ENCODE measurements at regions not wholly inside any gene's neighbourhood (a gene's known extent, or its start where the extent isn't known, plus 50 kb on each side); places are given as distances from the start of the nearest gene placed in this dataset.

GRCh38 chrX:63884821-63885790 is 100.1 kb upstream of the ARHGEF9 start:
- DNase-seq = no peak

DNA sequence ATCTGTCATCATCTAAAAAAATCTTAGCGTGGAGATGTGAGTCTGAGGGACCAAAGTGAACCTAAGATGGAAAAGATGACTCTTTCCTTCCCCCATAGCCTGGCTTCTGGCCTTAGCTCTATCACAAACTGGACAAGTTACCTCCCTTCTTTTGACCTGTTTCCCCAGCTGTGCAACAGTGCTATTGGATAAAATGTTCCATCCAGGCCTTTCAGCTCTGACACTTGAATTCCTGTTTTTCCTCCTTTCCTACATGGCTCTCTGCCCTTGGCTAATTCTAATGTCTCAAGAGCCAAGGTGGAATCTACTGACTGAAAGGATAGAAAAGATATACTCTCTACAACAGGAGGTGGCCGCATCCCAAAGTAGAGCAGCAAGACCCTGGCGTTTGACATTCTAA is 84.5 kb upstream of the ARHGEF9 start:
- no peak for DNase-seq

DNA sequence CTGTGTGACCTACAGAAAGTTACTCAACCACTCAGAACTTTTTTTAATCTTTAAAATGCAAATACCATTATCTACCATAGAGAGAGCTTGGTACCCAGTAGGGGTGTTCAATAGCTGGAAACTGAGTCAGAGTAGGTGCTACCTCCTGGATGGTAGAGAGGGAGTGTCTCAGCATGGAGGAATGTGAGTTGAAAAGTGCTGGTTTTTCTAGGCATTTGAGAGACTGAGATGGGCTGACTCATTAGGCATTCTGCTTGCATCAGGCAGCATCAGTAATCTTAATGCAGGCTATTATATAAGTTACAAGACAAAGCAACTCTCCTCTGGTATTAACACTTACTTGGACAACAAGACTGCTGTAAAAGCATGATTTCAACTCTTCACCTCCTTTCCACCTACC is 70.9 kb upstream of the ARHGEF9 start:
- DNase-seq = no peak

- no peak for DNase-seq
Observed at GRCh38 chrX:63835361-63835760, 50.3 kb upstream of the ARHGEF9 start.
